IPS DF 19.7 (cell line): ENCODE measurements at regions not wholly inside any gene's neighbourhood (a gene's known extent, or its start where the extent isn't known, plus 50 kb on each side); places are given as distances from the start of the nearest gene placed in this dataset.

Experiments
- DNase-seq: peaks from one replicate; pipeline ENCODE4 v3.0.0-alpha.2; 2013; ENCODE audit warnings: low read depth, low spot score

GRCh38 chr7:54701982-54702381 is 57.0 kb downstream of the SEC61G start:
- no peak for DNase-seq

GRCh38 chr7:54699715-54700114 is 59.3 kb downstream of the SEC61G start:
- no peak for DNase-seq

GRCh38 chr7:54697659-54698186 is 61.3 kb downstream of the SEC61G start:
- no peak for DNase-seq

GRCh38 chr7:54690892-54691291 is 68.1 kb downstream of the SEC61G start:
- DNase-seq: no peak

- DNase-seq: no peak
Observed at GRCh38 chr7:54690050-54690443, 69.0 kb downstream of the SEC61G start.

- DNase-seq: no peak
Observed at GRCh38 chr7:54689394-54690049, 69.5 kb downstream of the SEC61G start.

GRCh38 chr7:54687462-54688212 is 71.4 kb downstream of the SEC61G start:
- DNase-seq: no peak

- DNase-seq: peak; percentile 60
Observed at GRCh38 chr7:54680377-54681005, 78.5 kb downstream of the SEC61G start.

GRCh38 chr7:54679490-54679817 is 79.6 kb downstream of the SEC61G start:
- DNase-seq: no peak

GRCh38 chr7:54678763-54679489 is 80.1 kb downstream of the SEC61G start:
- DNase-seq: no peak

- DNase-seq: no peak
Observed at GRCh38 chr7:54674891-54675290, 84.1 kb downstream of the SEC61G start.

- DNase-seq: no peak
Observed at GRCh38 chr7:54672519-54672918, 86.5 kb downstream of the SEC61G start.

- peak; percentile 48 for DNase-seq
Observed at GRCh38 chr7:54664235-54665228, 94.5 kb downstream of the SEC61G start.

- DNase-seq: no peak
Observed at GRCh38 chr7:54663603-54664234, 95.3 kb downstream of the SEC61G start.

GRCh38 chr7:54663186-54663585 is 95.8 kb downstream of the SEC61G start:
- DNase-seq: no peak

- DNase-seq: no peak
Observed at GRCh38 chr7:54662701-54663100, 96.3 kb downstream of the SEC61G start.

GRCh38 chr7:54653905-54654304 is 105.1 kb downstream of the SEC61G start:
- no peak for DNase-seq

- no peak for DNase-seq
Observed at GRCh38 chr7:54643064-54643463, 100.9 kb downstream of the VSTM2A start.

- no peak for DNase-seq
Observed at GRCh38 chr7:54637712-54638396, 95.7 kb downstream of the VSTM2A start.

- no peak for DNase-seq
Observed at GRCh38 chr7:54632696-54633095, 90.5 kb downstream of the VSTM2A start.
